ENCODE measurements at regions not wholly inside any gene's neighbourhood (a gene's known extent, or its start where the extent isn't known, plus 50 kb on each side); places are given as distances from the start of the nearest gene placed in this dataset.

DNA sequence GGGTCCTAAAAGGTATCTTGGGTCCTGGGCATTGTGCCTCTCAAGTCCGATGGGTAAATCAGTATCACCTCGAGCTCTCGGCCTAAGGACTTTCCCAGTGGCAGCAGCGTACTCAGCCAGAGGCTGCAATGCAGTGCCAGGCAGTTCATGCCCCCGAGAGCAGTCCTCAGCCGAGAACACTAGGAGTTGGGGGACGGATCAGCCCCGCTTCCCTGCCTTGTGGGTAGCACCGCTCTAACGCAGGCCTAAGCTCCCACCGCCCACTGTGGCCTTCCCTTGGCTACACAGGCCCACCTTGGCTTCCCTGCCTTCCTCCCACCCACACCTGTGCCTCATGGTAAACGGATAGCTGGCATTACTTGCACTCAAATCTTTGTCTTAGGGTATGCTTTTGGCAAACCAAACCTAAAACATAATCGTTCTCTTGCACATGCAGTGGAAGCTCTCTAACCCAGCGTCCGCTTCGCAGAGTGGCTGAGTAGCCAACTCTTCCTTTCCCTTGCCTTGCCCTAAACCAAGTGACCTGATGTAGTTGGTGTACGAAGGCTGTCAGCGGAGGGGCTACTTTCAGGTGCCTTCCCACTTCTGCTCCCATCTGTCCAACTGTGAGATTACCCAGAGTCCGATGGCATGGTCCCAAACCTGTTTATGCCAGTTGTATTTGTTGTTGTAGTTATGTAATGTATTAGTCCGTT is 73.2 kb upstream of the CHST15 start:
- H3K27me3 ChIP-seq (ENCODE audit: control insufficient read depth in 3 of 3, insufficient read depth in 3 of 3, low read length in 2 of 3): peaks cover 0 to 2% (median 0%) of the 10 kb centered on the region in 3 donors
- no peak overlapping the region for H3K27ac ChIP-seq (ENCODE audit: low read depth in 1 of 2, low read length in 1 of 2)
- H3K4me1 ChIP-seq (ENCODE audit: control insufficient read depth in 5 of 5, insufficient read depth in 5 of 5, low read length in 5 of 5): no peaks in the 10 kb centered on the region
- H3K9me3 ChIP-seq (ENCODE audit: control insufficient read depth in 4 of 4, insufficient read depth in 3 of 4, low read length in 3 of 4): peaks cover 0 to 2% (median 0%) of the 10 kb centered on the region in 4 donors
- WGBS, 2 donors: 88 to 90% methylated on average over 20 of the region's 20 CpGs
- no peak overlapping the region for H3K9ac ChIP-seq (ENCODE audit: insufficient read depth in 1 of 2, low read length in 2 of 2)
- no peaks in the 10 kb centered on the region for H3K36me3 ChIP-seq (ENCODE audit: control insufficient read depth in 4 of 4, insufficient read depth in 4 of 4, low read length in 4 of 4)
- TF ChIP-seq CTCF (IDR thresholded peaks at IDR 0.05; ENCODE audit: control extremely low read depth, extremely low read depth): no peak
- H3K4me3 ChIP-seq: no peak overlapping the region
- DNase-seq (no peak), ATAC-seq (ENCODE audit: insufficient read depth, low FRiP score) (no peak)

DNA sequence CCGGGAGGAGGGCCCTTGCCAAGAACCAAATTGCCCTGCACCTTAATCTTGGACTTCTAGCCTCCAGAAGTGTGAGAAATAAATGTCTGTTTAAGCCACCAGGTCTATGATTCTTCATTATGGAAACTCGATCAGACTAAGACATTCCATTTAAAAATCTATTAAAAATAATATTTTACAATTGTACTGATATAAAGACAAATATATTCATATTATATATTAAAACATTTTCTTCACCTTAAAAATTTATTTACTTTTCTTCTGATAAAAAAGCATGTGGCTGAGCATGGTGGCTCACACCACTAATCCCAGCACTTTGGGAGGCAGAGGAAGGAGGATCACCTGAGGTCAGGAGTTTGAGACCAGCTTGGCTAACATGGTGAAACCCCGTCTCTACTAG is 72.4 kb upstream of the CHST15 start:
- 90 to 98% methylated on average over 3 of the region's 3 CpGs for whole genome bisulfite sequencing, 2 donors
- no peak overlapping the region for H3K4me3 ChIP-seq
- no peak for ATAC-seq (ENCODE audit: insufficient read depth, low FRiP score)
- no peak overlapping the region for H3K27ac ChIP-seq (ENCODE audit: low read depth in 1 of 2, low read length in 1 of 2)
- no peak for TF ChIP-seq CTCF (IDR thresholded peaks at IDR 0.05; ENCODE audit: control extremely low read depth, extremely low read depth)
- H3K9ac ChIP-seq (ENCODE audit: insufficient read depth in 1 of 2, low read length in 2 of 2): no peak overlapping the region
- H3K27me3 ChIP-seq (ENCODE audit: control insufficient read depth in 3 of 3, insufficient read depth in 3 of 3, low read length in 2 of 3): peaks cover 0 to 2% (median under 1%) of the 10 kb centered on the region in 3 donors
- no peaks in the 10 kb centered on the region for H3K36me3 ChIP-seq (ENCODE audit: control insufficient read depth in 4 of 4, insufficient read depth in 4 of 4, low read length in 4 of 4)
- H3K9me3 ChIP-seq (ENCODE audit: control insufficient read depth in 4 of 4, insufficient read depth in 3 of 4, low read length in 3 of 4): no peaks in the 10 kb centered on the region
- no peak for DNase-seq
- no peaks in the 10 kb centered on the region for H3K4me1 ChIP-seq (ENCODE audit: control insufficient read depth in 5 of 5, insufficient read depth in 5 of 5, low read length in 5 of 5)

DNA sequence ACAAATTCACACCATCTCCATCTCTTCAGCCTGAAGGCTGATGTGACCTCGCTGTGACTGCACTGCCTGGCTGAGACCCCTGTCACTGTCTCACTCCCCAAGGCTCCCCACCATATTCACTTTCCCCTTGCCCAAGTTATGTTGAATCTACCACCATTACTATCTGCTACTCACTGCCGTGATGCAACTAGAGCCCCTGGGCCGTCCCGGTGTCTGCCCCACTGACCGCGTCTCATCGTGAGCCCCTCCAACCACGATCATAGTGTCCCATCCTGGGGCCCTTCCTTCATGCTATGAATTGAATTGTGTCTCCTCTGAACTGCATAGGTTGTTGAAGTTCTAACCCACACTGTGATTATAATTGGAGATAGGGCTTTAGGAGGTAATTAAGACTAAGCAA is 71.9 kb upstream of the CHST15 start:
- Histone ChIP-seq H3K4me1 (ENCODE audit: control insufficient read depth in 5 of 5, insufficient read depth in 5 of 5, low read length in 5 of 5) (no peaks in the 10 kb centered on the region), H3K9me3 (ENCODE audit: control insufficient read depth in 4 of 4, insufficient read depth in 3 of 4, low read length in 3 of 4) (no peaks in the 10 kb centered on the region), H3K27ac (ENCODE audit: low read depth in 1 of 2, low read length in 1 of 2) (no peak overlapping the region), H3K36me3 (ENCODE audit: control insufficient read depth in 4 of 4, insufficient read depth in 4 of 4, low read length in 4 of 4) (no peaks in the 10 kb centered on the region), H3K27me3 (ENCODE audit: control insufficient read depth in 3 of 3, insufficient read depth in 3 of 3, low read length in 2 of 3) (peaks cover 0 to 5% (median 5%) of the 10 kb centered on the region in 3 donors), H3K4me3 (no peak overlapping the region), H3K9ac (ENCODE audit: insufficient read depth in 1 of 2, low read length in 2 of 2) (no peak overlapping the region)
- 90 to 98% methylated on average over 8 of the region's 8 CpGs for WGBS, 2 donors
- ATAC-seq (ENCODE audit: insufficient read depth, low FRiP score): no peak
- DNase-seq: no peak
- no peak for TF ChIP-seq CTCF (IDR thresholded peaks at IDR 0.05; ENCODE audit: control extremely low read depth, extremely low read depth)

DNA sequence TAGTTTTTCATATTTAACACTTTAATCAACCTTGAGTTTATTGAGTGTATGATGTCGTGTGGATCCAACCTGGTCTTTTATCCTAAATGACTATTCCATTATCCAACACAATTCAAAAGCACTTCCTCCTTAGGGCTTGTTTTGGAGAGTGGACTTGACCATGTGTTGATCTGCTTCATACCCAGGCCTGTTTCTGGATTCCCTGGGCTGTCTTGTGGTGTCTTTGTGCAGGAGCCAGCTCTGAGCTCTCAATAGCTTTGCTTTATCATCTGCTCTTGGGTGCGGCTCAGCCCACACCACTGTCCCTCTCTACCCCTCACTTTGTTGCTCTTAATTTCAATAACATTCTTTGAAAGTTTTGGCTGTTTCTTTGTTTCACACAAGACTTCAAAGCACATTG is 70.9 kb upstream of the CHST15 start:
- 72 to 97% methylated on average over 2 of the region's 2 CpGs for WGBS, 2 donors
- no peaks in the 10 kb centered on the region for H3K4me1 ChIP-seq (ENCODE audit: control insufficient read depth in 5 of 5, insufficient read depth in 5 of 5, low read length in 5 of 5)
- H3K4me3 ChIP-seq: no peak overlapping the region
- H3K9ac ChIP-seq (ENCODE audit: insufficient read depth in 1 of 2, low read length in 2 of 2): no peak overlapping the region
- H3K27me3 ChIP-seq (ENCODE audit: control insufficient read depth in 3 of 3, insufficient read depth in 3 of 3, low read length in 2 of 3): peaks cover 0 to 12% (median 5%) of the 10 kb centered on the region in 3 donors
- H3K9me3 ChIP-seq (ENCODE audit: control insufficient read depth in 4 of 4, insufficient read depth in 3 of 4, low read length in 3 of 4): no peaks in the 10 kb centered on the region
- no peaks in the 10 kb centered on the region for H3K36me3 ChIP-seq (ENCODE audit: control insufficient read depth in 4 of 4, insufficient read depth in 4 of 4, low read length in 4 of 4)
- no peak overlapping the region for H3K27ac ChIP-seq (ENCODE audit: low read depth in 1 of 2, low read length in 1 of 2)
- ATAC-seq (ENCODE audit: insufficient read depth, low FRiP score) (no peak), DNase-seq (no peak)
- TF ChIP-seq CTCF (IDR thresholded peaks at IDR 0.05; ENCODE audit: control extremely low read depth, extremely low read depth): no peak

Data from lung (tissue), 11 donors.